ENCODE measurements at regions not wholly inside any gene's neighbourhood (a gene's known extent, or its start where the extent isn't known, plus 50 kb on each side); places are given as distances from the start of the nearest gene placed in this dataset.

GRCh38 chr4:71210823-71211222 is 128.0 kb upstream of the SLC4A4 start:
- no peak for DNase-seq (ENCODE audit: low read depth)
- no peak overlapping the region for H3K4me3 ChIP-seq (ENCODE audit: low read depth, low read length)
- ChIA-PET POLR2A (interaction anchor here (0.7 kb wide), 1 partner anchor 334 kb away, joined by 7 read pairs; no protein-coding TSS in a partner anchor), CTCF (interaction anchor here (0.7 to 1.6 kb wide), 2 partner anchors 19 to 1633 kb away, joined by 3 to 7 read pairs; no protein-coding TSS in a partner anchor)
- no peaks in the 10 kb centered on the region for H3K27me3 ChIP-seq (ENCODE audit: control insufficient read depth, insufficient read depth, low read length)
- no peaks in the 10 kb centered on the region for H3K36me3 ChIP-seq (ENCODE audit: control insufficient read depth, insufficient read depth, low read length)
- TF ChIP-seq CTCF (IDR thresholded peaks at IDR 0.05; ENCODE audit: insufficient read depth, low read depth, low read length), result no peak

- no peaks in the 10 kb centered on the region for H3K36me3 ChIP-seq (ENCODE audit: control insufficient read depth, insufficient read depth, low read length)
- no peaks in the 10 kb centered on the region for H3K27me3 ChIP-seq (ENCODE audit: control insufficient read depth, insufficient read depth, low read length)
- H3K4me3 ChIP-seq (ENCODE audit: low read depth, low read length), result no peak overlapping the region
- ChIA-PET CTCF (interaction anchor here (0.7 to 1.6 kb wide), 3 partner anchors 12 to 1634 kb away, joined by 3 to 7 read pairs (median 4); no protein-coding TSS in a partner anchor), POLR2A (interaction anchor here (0.7 kb wide), 1 partner anchor 333 kb away, joined by 7 read pairs; no protein-coding TSS in a partner anchor)
- no peak for DNase-seq (ENCODE audit: low read depth)
- no peak for TF ChIP-seq CTCF (IDR thresholded peaks at IDR 0.05; ENCODE audit: insufficient read depth, low read depth, low read length)
These were observed 127.1 kb upstream of the SLC4A4 start for GRCh38 chr4:71211748-71212147.

- no peak for DNase-seq (ENCODE audit: low read depth)
- TF ChIP-seq CTCF (IDR thresholded peaks at IDR 0.05; ENCODE audit: insufficient read depth, low read depth, low read length), result no peak
- CTCF ChIA-PET, result interaction anchor here (1.3 to 1.6 kb wide), 2 partner anchors 12 to 18 kb away, joined by 4 to 7 read pairs; no protein-coding TSS in a partner anchor
- H3K4me3 ChIP-seq (ENCODE audit: low read depth, low read length), result no peak overlapping the region
- POLR2A ChIA-PET, result interaction anchor here (0.6 kb wide), 1 partner anchor 9 kb away, joined by 3 read pairs; no protein-coding TSS in a partner anchor
- H3K36me3 ChIP-seq (ENCODE audit: control insufficient read depth, insufficient read depth, low read length), result no peaks in the 10 kb centered on the region
- no peaks in the 10 kb centered on the region for H3K27me3 ChIP-seq (ENCODE audit: control insufficient read depth, insufficient read depth, low read length)
These were observed 126.6 kb upstream of the SLC4A4 start for GRCh38 chr4:71212216-71212615.

DNA sequence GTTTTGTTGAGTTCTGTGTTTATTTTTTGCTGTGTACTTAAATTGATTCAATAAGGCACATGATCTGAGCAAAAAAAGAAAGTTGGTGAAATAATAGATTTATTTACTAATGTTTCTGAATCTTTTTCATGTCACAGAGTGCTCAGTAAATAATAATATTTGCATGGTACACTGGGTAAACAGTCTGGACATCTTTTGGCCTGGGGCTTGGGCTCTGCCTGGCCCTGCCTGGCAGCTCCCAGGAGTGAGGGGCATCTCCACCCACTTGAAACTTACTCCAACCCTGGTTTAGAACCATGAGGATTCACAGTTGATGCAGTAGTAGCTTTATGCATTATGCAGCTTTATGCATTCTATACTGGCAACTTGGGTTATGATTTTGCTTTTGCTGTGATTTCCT is 124.2 kb upstream of the SLC4A4 start:
- H3K36me3 ChIP-seq (ENCODE audit: control insufficient read depth, insufficient read depth, low read length), result no peaks in the 10 kb centered on the region
- POLR2A ChIA-PET, result no interaction called here
- no peak for DNase-seq (ENCODE audit: low read depth)
- no peak for TF ChIP-seq CTCF (IDR thresholded peaks at IDR 0.05; ENCODE audit: insufficient read depth, low read depth, low read length)
- H3K27me3 ChIP-seq (ENCODE audit: control insufficient read depth, insufficient read depth, low read length), result no peaks in the 10 kb centered on the region
- no peak overlapping the region for H3K4me3 ChIP-seq (ENCODE audit: low read depth, low read length)
- CTCF ChIA-PET, result interaction anchor here (3.3 kb wide), 1 partner anchor 12 kb away, joined by 25 read pairs; no protein-coding TSS in a partner anchor

- H3K36me3 ChIP-seq (ENCODE audit: control insufficient read depth, insufficient read depth, low read length), result no peaks in the 10 kb centered on the region
- ChIA-PET CTCF (interaction anchor here (0.7 to 3.3 kb wide), 3 partner anchors 11 to 14 kb away, joined by 3 to 25 read pairs (median 3); no protein-coding TSS in a partner anchor), POLR2A (interaction anchor here (0.6 kb wide), 1 partner anchor 8 kb away, joined by 3 read pairs; no protein-coding TSS in a partner anchor)
- DNase-seq (ENCODE audit: low read depth), result no peak
- no peaks in the 10 kb centered on the region for H3K27me3 ChIP-seq (ENCODE audit: control insufficient read depth, insufficient read depth, low read length)
- no peak overlapping the region for H3K4me3 ChIP-seq (ENCODE audit: low read depth, low read length)
- TF ChIP-seq CTCF (IDR thresholded peaks at IDR 0.05; ENCODE audit: insufficient read depth, low read depth, low read length), result no peak
These were observed 122.4 kb upstream of the SLC4A4 start for GRCh38 chr4:71216316-71216959.

Measured in BJ (cell line).